ENCODE measurements at regions not wholly inside any gene's neighbourhood (a gene's known extent, or its start where the extent isn't known, plus 50 kb on each side); places are given as distances from the start of the nearest gene placed in this dataset.

GRCh38 chr16:73882033-73882432 is 414.6 kb upstream of the PSMD7 start:
- Histone ChIP-seq H3K23ac (ENCODE audit: low read depth, low read length) (no peak overlapping the region), H4K5ac (ENCODE audit: low read depth, low read length) (no peak overlapping the region), H4K20me1 (ENCODE audit: insufficient read depth, low read length) (no peaks in the 10 kb centered on the region), H3K27me3 (ENCODE audit: control insufficient read depth, insufficient read depth, low read length) (no peaks in the 10 kb centered on the region; the same call in 1 of the 2 replicates), H2AK5ac (ENCODE audit: low read depth, low read length) (no peak overlapping the region), H3K18ac (ENCODE audit: low read depth, low read length) (no peak overlapping the region), H2BK120ac (ENCODE audit: low read depth, low read length) (no peak overlapping the region), H3K9ac (ENCODE audit: low read depth, low read length) (no peak overlapping the region), H2AK9ac (replicated peaks; ENCODE audit: low read depth, low read length, poor library complexity) (no peak overlapping the region), H2BK15ac (ENCODE audit: low read depth, low read length) (no peak overlapping the region), H3K4ac (ENCODE audit: low read depth, low read length) (no peak overlapping the region), H2BK20ac (ENCODE audit: low read depth, low read length) (no peak overlapping the region), H3K9me3 (ENCODE audit: control insufficient read depth, insufficient read depth, low read length) (no peaks in the 10 kb centered on the region), H3K79me1 (ENCODE audit: low read depth in 1 of 2, low read length in 2 of 2) (no peaks in the 10 kb centered on the region), H2BK5ac (ENCODE audit: low read depth, low read length, poor library complexity, severe bottlenecking) (no peak overlapping the region), H3K14ac (replicated peaks; ENCODE audit: low read depth, low read length) (no peak overlapping the region), H3K9me1 (ENCODE audit: insufficient read depth, low read length) (no peaks in the 10 kb centered on the region), H3K27ac (ENCODE audit: insufficient read depth, low read length) (no peak overlapping the region), H3K4me3 (ENCODE audit: insufficient read depth, low read depth, low read length) (no peak overlapping the region), H4K91ac (ENCODE audit: insufficient read depth, low read depth, low read length) (no peak overlapping the region), H4K8ac (ENCODE audit: low read depth in 2 of 2, low read length in 2 of 2) (no peak overlapping the region), H3K4me2 (ENCODE audit: low read depth, low read length) (no peak overlapping the region), H2AFZ (replicated peaks; ENCODE audit: low read length, poor library complexity) (no peak overlapping the region), H3K56ac (ENCODE audit: extremely low read depth, insufficient read depth, low read length) (no peak overlapping the region), H3K36me3 (ENCODE audit: control insufficient read depth, insufficient read depth, low read length) (no peaks in the 10 kb centered on the region), H3K4me1 (ENCODE audit: control insufficient read depth, insufficient read depth, low read length) (no peaks in the 10 kb centered on the region)
- intact Hi-C loops (cut with micrococcal nuclease): no loop called here
- no TSS peak for BruUV-seq (replicated peaks)
- ATAC-seq (ENCODE audit: low read depth) (no peak), DNase-seq (no peak)
- CTCF ChIA-PET: interaction anchor here (0.6 kb wide), 1 partner anchor 166 kb away, joined by 3 read pairs; no protein-coding TSS in a partner anchor
- dilution Hi-C loops (cut with HindIII; ENCODE audit: low sequenced_read_pairs, unreplicated experiment): no loop called here
- POLR2A ChIA-PET (ENCODE audit: unreplicated experiment): no interaction called here
- WGBS, 2 experiments (ENCODE audit: extremely low coverage in 2 of 2, insufficient read length in 1 of 2): no CpG with 5 or more reads among the region's 7 CpGs
- in situ Hi-C loops (cut with MboI; ENCODE audit: low sequenced_read_pairs): loop anchor here (25.0 kb wide), 2 partner anchors 1370 to 1645 kb away; no protein-coding TSS in a partner anchor
- TF ChIP-seq FOS (IDR thresholded peaks at IDR 0.05; ENCODE audit: low read depth, low read length) (no peak), CTCF (conservative IDR thresholded peaks at IDR 0.05; ENCODE audit: low read depth, low read length) (no peak), RAD21 (IDR thresholded peaks at IDR 0.05; ENCODE audit: low read length) (no peak)
